Skeletal muscle cell (primary cell): ENCODE measurements at regions not wholly inside any gene's neighbourhood (a gene's known extent, or its start where the extent isn't known, plus 50 kb on each side); places are given as distances from the start of the nearest gene placed in this dataset.

Experiments used
- DNase-seq: peaks from one replicate; pipeline ENCODE4 v3.0.0-alpha.2; 2010; ENCODE audit warnings: low read depth
- H3K4me3 ChIP-seq: 2 replicates; pipeline ENCODE4 v1.5.1; 2011; ENCODE audit warnings: low read depth, mild to moderate bottlenecking, control low read depth, low read length, moderate library complexity

DNA sequence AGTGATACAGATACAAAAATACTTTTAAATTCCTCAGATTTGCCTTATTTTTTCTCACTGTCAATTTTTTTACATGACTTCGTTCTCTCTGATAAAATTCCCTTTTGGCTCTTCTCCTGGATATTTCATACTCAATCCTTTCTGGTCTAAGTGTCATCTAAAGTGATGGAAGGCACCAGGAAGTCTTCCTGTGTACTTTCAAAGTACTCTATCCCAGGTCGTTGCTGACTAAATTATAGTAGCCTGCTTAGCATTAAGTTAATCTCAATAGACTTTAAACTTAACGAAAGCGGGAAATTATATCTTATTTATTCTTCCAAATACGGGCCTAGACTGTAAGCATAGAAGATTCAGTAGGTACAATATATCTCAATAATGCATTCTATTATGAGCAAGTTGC, 67.8 kb downstream of the CASP12 start:
- DNase-seq, result no peak
- no peak overlapping the region for H3K4me3 ChIP-seq

DNA sequence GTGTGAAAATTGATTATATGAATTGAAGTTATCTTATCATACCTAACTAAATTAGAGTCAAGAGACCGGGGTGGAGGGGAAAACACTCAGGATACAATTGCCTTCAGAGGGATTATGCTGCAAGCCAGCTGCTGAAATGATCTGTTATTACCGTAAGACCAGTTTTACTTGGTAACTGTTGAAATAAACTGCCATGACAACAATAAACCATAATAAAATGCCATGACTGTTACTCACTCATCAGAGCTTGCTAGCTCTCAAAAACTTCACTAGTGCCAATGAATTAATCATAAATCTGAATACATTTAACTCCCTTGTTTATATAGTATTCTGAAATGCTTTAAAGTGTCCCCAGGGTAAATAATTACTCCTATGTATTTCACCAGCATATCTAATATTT, 68.2 kb downstream of the CASP12 start:
- DNase-seq, result peak; percentile 36
- no peak overlapping the region for H3K4me3 ChIP-seq

DNA sequence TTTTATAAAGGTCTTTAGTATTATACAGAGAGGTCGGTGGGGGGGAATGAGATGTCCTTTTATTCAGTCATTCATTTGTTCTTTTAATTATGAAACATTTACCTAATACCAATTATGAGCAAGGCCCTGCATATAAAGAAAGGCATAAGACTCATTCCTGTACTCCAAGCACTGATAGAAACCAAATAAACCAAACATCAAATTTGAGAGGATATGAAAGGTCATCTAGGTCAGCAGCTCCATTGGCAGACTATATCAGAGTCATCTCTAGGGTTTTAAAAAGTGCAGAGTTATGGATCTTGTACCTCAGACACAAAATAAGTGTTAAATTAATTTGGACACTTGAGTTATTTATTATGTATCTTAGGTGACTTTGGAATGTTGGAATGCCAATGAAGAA, 71.5 kb downstream of the CASP12 start:
- DNase-seq, result no peak
- H3K4me3 ChIP-seq, result no peak overlapping the region

DNA sequence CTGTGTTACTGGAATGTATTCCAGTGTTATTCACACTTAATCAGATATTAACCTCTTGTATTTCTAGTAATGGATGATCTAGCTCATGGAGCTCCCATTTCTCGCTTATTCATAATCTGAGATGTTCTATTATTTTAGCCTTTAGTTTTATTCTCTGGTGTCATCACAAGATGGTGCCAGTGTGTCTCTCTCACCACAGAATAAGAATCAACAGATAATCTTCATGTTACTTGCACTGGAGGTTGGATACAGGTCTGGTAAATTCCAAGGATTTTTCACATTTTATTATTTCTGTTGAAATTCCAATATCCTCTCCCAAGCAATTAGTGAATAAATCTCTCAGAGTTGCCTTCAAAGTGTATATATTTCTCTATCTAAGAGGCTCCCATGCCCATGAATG, 74.6 kb downstream of the CASP12 start:
- H3K4me3 ChIP-seq, result no peak overlapping the region
- no peak for DNase-seq

DNA sequence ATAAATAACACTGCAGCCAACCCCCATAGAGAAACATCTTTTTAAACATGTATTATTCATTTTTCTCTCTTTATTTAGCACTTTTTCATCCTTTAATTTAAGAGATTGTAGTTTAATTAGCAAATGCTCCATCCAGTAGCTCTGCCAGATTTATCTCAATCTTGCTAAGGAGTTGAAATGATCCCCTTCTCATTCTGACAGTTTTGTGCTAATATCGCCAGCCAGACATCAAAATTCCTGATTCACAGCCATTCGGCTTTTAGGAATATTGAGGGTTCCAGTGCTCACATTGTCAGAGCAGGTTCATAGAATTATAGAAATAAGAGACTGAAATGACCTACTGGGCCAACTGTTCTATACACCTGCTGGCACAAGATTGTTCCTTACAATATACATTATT, 77.8 kb downstream of the CASP12 start:
- DNase-seq, result no peak
- no peak overlapping the region for H3K4me3 ChIP-seq

DNA sequence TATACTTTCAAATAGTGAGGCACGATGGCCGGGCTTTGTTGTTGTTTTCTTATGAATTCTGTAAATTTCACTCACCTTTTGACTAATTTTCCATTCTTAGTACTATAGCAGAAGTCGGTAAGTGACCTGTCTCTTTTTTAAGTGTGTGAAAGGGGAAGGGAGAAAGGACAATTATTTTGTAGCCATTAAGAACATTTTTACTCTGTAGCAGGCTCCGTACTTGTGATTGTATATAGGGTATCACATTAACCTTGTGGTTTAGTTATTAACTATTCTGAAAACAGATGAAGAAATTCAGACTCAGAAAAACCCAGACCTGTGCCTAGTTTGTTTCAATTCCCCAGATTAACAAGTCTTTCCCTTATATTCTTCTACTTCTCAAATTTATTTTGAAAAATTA, 78.7 kb downstream of the CASP12 start:
- no peak overlapping the region for H3K4me3 ChIP-seq
- no peak for DNase-seq

DNA sequence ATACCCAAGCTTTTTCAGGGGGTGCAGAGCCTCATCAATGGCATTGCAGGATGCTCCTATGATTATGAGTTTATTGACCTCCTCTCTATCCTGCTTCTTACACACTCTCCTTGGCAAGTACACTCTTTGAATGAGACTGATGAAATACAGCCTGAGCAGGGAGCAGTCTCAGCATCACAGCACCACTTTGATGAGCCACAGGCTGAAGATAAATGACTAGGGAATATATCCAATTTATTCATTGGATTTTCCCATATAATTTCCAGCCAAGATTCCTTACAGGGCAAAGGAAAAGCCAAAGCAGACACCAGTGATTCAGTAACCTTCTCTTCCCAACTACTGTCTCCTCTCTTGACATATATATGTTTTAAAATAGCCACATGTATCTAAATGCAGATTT, 79.2 kb downstream of the CASP12 start:
- no peak overlapping the region for H3K4me3 ChIP-seq
- DNase-seq, result no peak

DNA sequence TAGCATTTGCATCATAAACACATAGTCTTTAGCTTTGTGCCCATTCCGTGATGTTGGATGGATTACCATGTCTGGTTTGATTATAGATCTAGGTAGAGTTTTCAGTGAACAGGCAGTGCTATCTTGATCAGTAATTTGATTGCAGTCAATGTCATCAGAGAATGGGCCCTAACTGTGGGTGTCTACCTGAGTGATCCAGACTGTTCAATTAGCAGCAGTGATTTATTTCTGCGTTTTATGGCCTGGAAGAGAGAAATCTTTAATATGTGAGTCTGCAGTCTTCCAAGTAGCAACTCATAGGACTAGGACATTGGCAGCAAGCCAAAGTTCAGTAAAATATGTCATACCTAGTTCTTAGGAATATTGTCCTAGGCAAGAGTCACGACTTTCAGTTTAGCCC, 80.3 kb downstream of the CASP12 start:
- no peak overlapping the region for H3K4me3 ChIP-seq
- no peak for DNase-seq

DNA sequence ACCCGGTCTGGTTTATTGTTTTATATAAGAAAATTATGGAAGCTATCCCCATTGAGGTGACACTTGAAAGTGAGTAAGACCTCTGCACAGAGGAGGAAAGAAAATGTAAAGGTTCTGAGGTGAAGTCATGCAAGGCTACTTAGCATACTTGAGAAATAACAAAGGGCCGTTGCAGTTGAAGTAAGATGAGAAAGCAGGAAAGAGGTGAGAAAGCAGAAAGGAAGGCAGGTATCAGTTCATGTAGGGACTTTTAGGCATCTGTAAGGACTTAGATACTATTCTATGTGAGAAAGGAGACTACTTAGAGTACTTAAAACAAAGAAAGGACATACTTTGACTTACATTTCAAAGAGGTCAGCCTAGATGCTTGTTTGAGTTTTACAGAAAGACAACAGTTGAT, 84.7 kb downstream of the CASP12 start:
- DNase-seq, result no peak
- H3K4me3 ChIP-seq, result no peak overlapping the region

DNA sequence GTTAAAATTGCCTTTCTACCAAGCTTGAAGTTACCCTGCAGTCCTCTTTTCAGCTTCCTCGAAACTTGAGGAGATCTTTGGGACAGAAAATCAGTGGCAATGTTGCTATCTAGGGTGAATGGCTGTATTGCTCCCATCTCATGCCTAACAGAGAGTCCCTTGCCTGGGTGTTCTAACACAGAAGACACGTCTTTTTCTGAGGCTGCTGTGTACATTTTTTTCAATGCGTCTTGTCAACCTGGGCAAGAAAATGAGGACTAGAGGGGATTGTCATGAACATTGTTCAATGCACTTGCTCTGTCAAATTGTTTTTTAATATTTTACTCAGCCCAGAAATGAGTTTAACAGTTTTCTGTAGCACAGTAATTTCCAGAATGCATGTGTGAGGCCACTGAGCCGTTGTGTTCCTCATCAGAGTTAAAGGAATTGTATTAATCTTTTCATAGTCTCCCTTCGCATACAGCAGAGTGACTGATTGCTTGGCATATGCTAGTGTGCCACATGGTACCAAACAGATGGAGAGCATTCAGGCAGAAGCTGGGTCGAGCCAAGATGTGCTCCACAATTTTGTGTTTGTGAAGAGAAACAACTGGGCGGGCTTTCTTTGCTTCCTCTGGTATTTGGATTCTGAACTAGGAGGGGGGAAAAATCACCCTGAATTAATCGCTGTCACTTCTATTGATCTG, 86.0 kb downstream of the CASP12 start:
- H3K4me3 ChIP-seq, result no peak overlapping the region
- DNase-seq, result no peak

DNA sequence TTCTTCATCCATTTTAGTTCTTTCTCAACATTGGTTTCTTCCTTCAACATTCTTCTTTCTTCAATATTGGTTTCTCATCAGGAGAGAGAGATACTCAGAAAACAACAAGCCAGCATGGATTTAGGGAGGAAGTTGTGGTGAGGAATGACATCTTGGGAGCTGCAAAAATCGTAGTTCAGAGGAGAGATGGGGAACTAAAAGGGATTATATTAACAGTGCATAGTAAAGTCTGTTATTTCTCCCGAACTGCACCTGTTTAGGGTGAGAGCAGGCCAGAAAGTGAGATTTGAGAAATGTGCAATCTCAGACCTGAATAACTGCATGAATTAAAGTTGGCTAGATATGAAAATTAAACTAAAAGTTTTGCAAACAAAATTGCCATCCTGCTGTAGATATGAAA, 94.5 kb downstream of the CASP12 start:
- H3K4me3 ChIP-seq, result no peak overlapping the region
- DNase-seq, result no peak

DNA sequence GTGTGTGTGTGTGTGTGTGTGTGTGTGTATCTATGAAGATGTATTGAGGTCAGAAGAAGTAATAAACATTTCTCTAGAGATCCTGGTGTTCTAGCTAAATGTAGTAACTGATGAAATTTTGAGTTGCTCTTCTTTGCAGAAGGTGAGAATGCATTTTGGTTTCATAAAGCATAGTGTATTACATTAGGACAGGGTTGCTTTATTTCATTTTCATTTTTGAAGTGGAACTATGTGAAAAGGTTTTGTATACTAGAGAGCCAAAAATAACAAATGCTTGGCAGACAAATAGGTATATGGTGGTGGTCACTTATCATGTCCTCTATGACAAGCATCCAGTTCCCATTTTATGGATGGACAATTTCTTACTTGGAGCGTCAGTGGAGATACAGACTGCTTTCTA, 99.0 kb downstream of the CASP12 start:
- DNase-seq, result no peak
- no peak overlapping the region for H3K4me3 ChIP-seq

DNA sequence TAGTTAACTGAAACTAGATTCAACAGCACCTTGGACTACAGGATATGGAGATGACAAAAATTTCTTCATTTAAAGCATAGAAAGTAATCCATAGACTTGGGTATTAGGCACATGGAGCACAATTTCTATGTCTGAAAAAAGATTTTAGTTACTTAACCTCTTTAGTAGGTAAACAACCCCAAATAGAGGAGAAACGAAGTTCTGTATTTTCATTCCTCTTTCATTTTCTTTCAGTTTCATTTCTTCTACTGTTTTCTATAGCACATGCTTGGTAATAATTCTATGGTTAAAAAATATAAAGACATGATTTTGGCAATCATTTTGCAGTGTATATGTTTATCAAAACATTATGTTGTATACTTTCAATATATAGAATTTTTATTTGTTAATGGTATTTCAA, 99.5 kb downstream of the CASP12 start:
- no peak overlapping the region for H3K4me3 ChIP-seq
- DNase-seq, result no peak

DNA sequence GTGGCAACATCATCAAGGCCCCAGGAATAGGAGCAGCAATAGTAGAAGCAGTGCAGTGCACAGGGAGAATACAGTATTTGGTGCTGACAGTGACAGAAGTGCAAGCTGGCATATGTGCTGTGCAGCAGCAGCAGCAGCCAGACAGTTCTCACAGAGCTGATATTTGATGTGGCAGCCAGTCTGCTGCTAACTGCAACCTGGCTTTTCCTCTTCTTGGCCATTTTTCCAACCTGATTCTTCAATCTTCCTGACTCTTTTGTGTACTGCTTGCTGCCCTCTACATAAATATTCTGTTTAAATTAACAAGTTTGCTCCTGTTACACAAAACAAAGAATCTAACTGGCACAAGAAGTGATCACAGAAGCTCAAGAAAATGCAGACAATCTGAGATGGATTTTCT, 102.0 kb downstream of the CASP12 start:
- DNase-seq, result no peak
- no peak overlapping the region for H3K4me3 ChIP-seq

DNA sequence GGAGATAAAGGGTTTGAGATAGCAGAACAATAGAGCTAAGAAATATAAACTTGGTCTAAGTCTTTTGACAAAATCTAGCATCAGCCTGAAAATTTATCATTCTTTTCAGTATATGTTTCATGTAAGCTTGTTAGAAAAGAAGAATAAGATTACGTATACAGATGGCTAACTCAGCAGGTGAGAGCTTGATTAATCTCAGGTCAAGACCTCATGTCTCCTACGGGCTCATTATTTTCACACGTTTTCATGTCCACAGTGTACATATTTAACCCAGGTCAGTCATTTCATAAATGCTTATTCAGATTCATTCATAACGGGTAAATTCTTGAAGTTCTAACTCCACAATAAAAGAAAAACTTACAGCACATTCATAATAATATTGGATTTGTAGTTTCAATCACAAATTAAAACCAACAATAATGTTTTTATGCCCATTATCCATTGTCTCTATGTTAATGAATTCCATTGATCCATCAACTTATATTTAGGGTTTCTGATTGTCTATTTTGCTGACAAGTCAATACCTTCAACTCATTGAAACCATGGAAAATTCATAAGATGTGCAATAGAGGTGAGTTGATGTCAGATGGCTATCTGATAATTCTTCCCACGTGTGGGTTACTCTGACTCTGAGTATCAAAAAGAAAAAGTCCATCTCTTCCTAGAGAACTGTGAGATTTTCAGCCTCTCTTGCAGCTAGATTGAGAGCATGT, 102.6 kb downstream of the CASP12 start:
- H3K4me3 ChIP-seq, result no peak overlapping the region
- DNase-seq, result no peak

DNA sequence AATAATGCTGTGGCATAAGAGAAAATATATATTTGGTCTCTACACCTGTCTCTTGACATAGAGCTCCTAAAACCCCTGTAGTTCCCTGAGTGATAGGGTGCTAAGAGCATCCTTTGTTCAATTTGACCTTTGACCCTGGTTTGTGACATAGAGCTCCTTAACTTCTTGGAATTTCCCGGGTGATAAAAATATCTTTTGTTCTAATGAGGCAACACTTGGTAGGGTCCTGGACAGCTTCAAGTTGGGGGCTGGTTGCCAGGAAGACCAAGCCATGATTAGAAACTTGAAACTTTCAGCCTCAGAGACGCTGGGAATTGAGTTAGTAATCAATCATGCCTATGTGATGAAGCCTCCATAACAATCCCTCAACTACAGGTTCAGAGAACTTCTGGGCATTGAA, 105.4 kb downstream of the CASP12 start:
- DNase-seq, result no peak
- no peak overlapping the region for H3K4me3 ChIP-seq

DNA sequence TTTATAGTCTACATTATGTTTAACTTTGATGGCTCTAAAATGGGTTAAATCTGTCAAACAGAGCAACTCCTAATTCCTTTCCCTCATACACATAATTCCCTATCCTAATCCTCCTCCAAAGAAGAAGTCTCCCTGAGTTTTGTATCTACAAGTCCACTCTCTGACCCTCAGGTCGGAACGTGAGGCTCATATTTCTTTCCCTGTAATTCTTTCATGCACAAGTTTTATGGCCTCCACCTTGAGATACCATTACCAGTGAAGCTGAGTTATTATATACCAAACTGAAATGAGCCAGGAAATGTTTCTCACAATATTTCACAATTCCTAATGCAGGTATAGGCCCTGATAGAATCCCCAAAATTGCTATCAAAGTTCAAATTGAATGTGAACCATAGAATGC, 106.4 kb downstream of the CASP12 start:
- DNase-seq, result no peak
- no peak overlapping the region for H3K4me3 ChIP-seq

DNA sequence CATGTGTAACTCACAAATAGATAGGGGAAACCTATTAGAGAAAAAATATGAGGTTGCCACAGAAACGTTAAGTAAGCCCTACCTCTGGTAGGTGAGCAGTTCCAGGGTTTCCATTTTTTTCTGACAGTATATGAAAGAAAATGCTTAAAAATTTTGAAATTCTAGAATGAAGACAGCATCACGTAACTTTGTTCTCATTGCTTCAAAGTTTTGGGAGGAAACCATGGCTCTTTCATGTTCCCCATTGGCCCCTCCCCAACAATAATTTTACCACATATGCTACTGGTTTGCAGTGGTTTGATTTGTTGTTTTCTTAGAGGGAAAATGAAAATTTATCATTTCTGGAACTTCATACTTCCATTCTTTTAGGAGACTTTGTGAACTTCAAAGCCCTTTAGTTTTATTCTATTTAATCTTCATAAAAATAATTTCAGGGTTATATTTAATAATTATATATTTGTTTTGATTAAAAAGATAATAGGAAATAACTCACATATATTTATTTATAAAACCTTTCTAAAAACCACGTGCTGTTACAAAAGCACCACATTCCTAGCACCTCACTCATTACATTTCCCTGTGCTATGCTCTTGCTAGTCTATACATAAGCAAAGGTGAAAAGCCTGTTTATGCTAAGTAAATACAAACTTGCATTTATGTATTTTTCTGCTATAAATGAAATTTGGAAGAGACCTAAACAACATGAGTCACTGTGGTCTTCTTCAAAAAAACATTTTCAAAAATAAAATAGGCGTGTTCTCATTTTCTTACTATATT, 113.4 kb downstream of the CASP12 start:
- no peak overlapping the region for H3K4me3 ChIP-seq
- no peak for DNase-seq

DNA sequence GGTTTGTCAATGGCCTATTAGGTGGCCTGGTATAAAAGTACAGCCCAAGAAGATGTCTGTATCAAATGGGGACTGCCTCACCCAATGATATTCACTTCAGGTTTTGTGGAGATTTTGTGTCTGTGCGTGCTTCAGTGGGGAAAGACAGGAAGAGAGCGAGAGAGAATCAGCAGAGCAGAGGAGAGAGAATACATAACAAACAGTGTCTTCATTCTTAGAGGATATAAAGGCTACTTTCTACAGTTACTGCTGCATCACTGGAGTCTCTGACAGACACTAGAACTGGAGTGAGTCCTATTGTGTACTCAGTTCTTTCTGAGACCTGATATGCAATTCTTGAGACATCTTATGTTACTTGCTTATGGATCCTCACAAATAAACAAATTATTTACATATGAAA, 115.0 kb downstream of the CASP12 start:
- DNase-seq, result no peak
- H3K4me3 ChIP-seq, result no peak overlapping the region

DNA sequence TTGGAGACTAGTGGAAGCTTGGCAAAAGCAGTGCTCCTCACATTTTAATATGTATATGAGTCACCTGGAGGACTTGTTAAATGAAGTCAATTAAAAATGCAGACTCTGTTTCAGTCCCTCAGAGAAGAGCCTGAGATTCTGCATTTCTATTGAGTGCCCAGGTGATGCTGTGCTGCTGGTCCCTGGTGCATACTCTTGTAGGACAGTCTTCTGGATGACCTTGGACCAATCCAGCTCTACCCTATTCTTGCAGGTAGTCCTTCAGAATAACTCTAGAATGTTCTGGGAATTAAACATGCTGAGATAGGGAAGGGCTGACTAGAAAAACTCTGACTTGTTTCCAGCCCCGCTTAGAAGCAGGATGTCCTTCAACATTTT, 115.9 kb downstream of the CASP12 start:
- no peak overlapping the region for H3K4me3 ChIP-seq
- DNase-seq, result no peak
